Memory B cell (primary cell): ENCODE measurements at regions not wholly inside any gene's neighbourhood (a gene's known extent, or its start where the extent isn't known, plus 50 kb on each side); places are given as distances from the start of the nearest gene placed in this dataset.

Experiments
- ATAC-seq: fragments of 150-1000 bp; cut with Tn5 transposase; 2 replicates; pipeline ENCODE4 v1.10.0; 2021; ENCODE audit warnings: low read depth, mild to moderate bottlenecking, moderate library complexity
- DNase-seq, 2 donors: peaks; one replicate each; pipeline ENCODE4 v3.0.0; 2022; ENCODE audit warnings: low spot score in 2 of 2
- H3K27ac Mint-ChIP-seq: one replicate; pipeline ENCODE4 v1.8.0; 2022; ENCODE audit warnings: mild to moderate bottlenecking, moderate library complexity, mixed read lengths
- H3K27me3 Mint-ChIP-seq: one replicate; pipeline ENCODE4 v1.8.0; 2022; ENCODE audit warnings: mixed read lengths
- H3K36me3 Mint-ChIP-seq: one replicate; pipeline ENCODE4 v1.8.0; 2022; ENCODE audit warnings: mild to moderate bottlenecking, mixed read lengths
- H3K4me1 Mint-ChIP-seq: one replicate; pipeline ENCODE4 v1.8.0; 2022; ENCODE audit warnings: mixed read lengths
- H3K4me3 Mint-ChIP-seq: one replicate; pipeline ENCODE4 v1.8.0; 2022; ENCODE audit warnings: mild to moderate bottlenecking, moderate library complexity, mixed read lengths
- H3K9me3 Mint-ChIP-seq: one replicate; pipeline ENCODE4 v1.8.0; 2022; ENCODE audit warnings: mixed read lengths

GRCh38 chr5:111984044-111984443 lies 227.1 kb upstream of the NREP start:
- Mint-ChIP-seq H3K9me3 (peaks cover 1% of the 10 kb centered on the region), H3K36me3 (no peaks in the 10 kb centered on the region), H3K4me3 (no peak overlapping the region), H3K27me3 (no peaks in the 10 kb centered on the region), H3K4me1 (no peaks in the 10 kb centered on the region), H3K27ac (no peak overlapping the region)
- DNase-seq, result no peak
- ATAC-seq, result no peak

DNA sequence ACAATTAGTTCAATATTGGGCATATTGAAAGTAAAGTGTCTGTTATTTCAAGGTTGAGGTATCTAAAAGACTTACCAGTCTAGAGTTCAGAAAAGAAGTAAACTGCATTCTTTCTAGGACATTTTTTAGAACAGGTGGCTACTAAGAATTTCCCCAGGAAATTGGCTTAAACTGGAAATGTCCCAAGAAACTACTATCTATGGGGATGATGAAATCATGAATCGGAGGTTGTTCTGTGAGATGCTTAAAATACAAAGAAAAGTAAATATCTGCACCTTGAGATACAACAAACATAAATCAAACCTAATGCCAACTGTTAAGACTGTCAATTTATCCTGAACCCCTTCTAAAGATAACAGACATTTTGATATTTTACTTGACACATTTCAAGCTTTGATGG lies 226.5 kb upstream of the NREP start:
- H3K36me3 Mint-ChIP-seq, result no peaks in the 10 kb centered on the region
- H3K9me3 Mint-ChIP-seq, result peaks cover 1% of the 10 kb centered on the region
- no peaks in the 10 kb centered on the region for H3K4me1 Mint-ChIP-seq
- H3K27me3 Mint-ChIP-seq, result no peaks in the 10 kb centered on the region
- DNase-seq (no peak), ATAC-seq (no peak)
- H3K4me3 Mint-ChIP-seq, result no peak overlapping the region
- H3K27ac Mint-ChIP-seq, result no peak overlapping the region

GRCh38 chr5:111977436-111977829 lies 220.4 kb upstream of the NREP start:
- no peak for ATAC-seq
- no peaks in the 10 kb centered on the region for H3K9me3 Mint-ChIP-seq
- no peak for DNase-seq
- no peaks in the 10 kb centered on the region for H3K4me1 Mint-ChIP-seq
- H3K36me3 Mint-ChIP-seq, result no peaks in the 10 kb centered on the region
- no peak overlapping the region for H3K4me3 Mint-ChIP-seq
- no peaks in the 10 kb centered on the region for H3K27me3 Mint-ChIP-seq
- H3K27ac Mint-ChIP-seq, result no peak overlapping the region

- no peak for ATAC-seq
- Mint-ChIP-seq H3K27ac (no peak overlapping the region), H3K4me1 (no peaks in the 10 kb centered on the region), H3K4me3 (no peak overlapping the region), H3K36me3 (no peaks in the 10 kb centered on the region), H3K9me3 (no peaks in the 10 kb centered on the region), H3K27me3 (no peaks in the 10 kb centered on the region)
- DNase-seq, result no peak
Measured at GRCh38 chr5:111976705-111977435, 219.9 kb upstream of the NREP start.

- Mint-ChIP-seq H3K4me3 (no peak overlapping the region), H3K27me3 (no peaks in the 10 kb centered on the region), H3K36me3 (no peaks in the 10 kb centered on the region), H3K27ac (no peak overlapping the region), H3K4me1 (no peaks in the 10 kb centered on the region), H3K9me3 (no peaks in the 10 kb centered on the region)
- ATAC-seq (no peak), DNase-seq (no peak)
Measured at GRCh38 chr5:111975133-111975532, 218.1 kb upstream of the NREP start.

DNA sequence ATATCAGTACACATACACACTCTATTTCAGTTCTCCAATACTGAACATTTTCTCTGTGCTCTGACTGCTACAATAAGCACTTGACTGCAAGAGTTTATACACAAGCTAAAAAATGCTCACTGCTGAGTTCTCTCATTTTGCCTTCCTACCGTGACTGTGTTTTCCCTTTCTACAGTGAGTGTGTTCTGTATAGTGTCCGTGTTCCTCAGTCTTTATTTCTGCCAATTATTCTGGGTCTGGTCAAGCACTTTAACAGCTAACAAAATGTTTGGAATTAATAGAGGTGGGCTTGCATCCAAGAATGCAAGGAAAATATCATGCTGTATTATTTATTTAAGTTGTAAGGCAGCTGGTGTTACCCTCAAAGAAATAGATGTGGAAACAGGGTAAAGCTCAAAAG lies 217.0 kb upstream of the NREP start:
- Mint-ChIP-seq H3K4me3 (no peak overlapping the region), H3K27me3 (no peaks in the 10 kb centered on the region), H3K9me3 (no peaks in the 10 kb centered on the region), H3K36me3 (no peaks in the 10 kb centered on the region), H3K4me1 (no peaks in the 10 kb centered on the region), H3K27ac (no peak overlapping the region)
- ATAC-seq (no peak), DNase-seq (no peak)

DNA sequence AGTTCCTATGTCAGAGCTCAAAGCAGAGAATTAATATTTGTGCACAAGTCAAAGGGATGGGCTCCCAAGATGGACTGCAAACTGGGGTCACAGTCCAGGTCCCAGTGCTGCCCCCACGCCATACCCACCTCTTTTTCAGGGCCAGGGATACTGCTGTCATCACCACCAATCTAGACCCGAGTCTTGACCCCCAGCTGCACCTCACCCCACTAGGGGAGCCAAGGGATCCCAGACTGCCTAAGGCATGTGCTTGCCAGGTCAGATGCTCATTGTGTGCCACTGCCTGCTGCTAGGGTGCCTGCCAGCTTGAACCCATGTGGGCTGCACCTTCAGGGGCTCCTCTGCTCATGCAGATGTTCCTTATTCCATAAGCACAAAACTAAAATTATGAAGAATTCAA lies 215.6 kb upstream of the NREP start:
- Mint-ChIP-seq H3K4me1 (no peaks in the 10 kb centered on the region), H3K27ac (no peak overlapping the region)

DNA sequence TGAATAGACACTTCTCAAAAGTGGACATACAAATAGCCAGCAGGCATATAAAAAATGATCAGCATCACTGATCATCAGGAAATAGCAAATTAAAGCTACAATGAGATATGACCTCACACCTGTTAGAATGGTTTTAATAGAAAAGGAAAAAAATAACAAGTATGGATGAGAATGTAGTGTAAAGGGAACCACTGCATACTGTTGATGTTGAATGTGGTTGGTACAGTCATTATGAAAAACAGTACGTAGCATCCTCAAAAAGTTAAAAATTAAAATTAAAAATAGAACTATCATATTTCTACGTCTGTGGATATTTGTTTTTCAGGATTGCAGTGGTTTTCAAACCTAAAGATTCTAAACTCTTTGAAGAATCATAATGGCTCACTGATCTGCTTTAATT lies 215.1 kb upstream of the NREP start:
- DNase-seq (no peak), ATAC-seq (no peak)
- Mint-ChIP-seq H3K9me3 (no peaks in the 10 kb centered on the region), H3K4me1 (no peaks in the 10 kb centered on the region), H3K27me3 (no peaks in the 10 kb centered on the region), H3K4me3 (no peak overlapping the region), H3K36me3 (no peaks in the 10 kb centered on the region), H3K27ac (no peak overlapping the region)

More for the DNA sequence above, 215.6 kb upstream of the NREP start:
- Mint-ChIP-seq H3K27me3 (no peaks in the 10 kb centered on the region), H3K4me3 (no peak overlapping the region), H3K36me3 (no peaks in the 10 kb centered on the region), H3K9me3 (no peaks in the 10 kb centered on the region)
- no peak for ATAC-seq
- DNase-seq, result no peak

GRCh38 chr5:111968459-111968858 lies 211.5 kb upstream of the NREP start:
- Mint-ChIP-seq H3K27ac (no peak overlapping the region), H3K4me1 (no peaks in the 10 kb centered on the region), H3K9me3 (no peaks in the 10 kb centered on the region), H3K4me3 (no peak overlapping the region), H3K36me3 (no peaks in the 10 kb centered on the region), H3K27me3 (no peaks in the 10 kb centered on the region)
- DNase-seq (no peak), ATAC-seq (no peak)

- Mint-ChIP-seq H3K27me3 (no peaks in the 10 kb centered on the region), H3K4me1 (no peaks in the 10 kb centered on the region), H3K4me3 (no peak overlapping the region), H3K36me3 (no peaks in the 10 kb centered on the region), H3K9me3 (peaks cover 2% of the 10 kb centered on the region), H3K27ac (no peak overlapping the region)
- no peak for ATAC-seq
- DNase-seq, result no peak
Measured at GRCh38 chr5:111967463-111967862, 210.5 kb upstream of the NREP start.

DNA sequence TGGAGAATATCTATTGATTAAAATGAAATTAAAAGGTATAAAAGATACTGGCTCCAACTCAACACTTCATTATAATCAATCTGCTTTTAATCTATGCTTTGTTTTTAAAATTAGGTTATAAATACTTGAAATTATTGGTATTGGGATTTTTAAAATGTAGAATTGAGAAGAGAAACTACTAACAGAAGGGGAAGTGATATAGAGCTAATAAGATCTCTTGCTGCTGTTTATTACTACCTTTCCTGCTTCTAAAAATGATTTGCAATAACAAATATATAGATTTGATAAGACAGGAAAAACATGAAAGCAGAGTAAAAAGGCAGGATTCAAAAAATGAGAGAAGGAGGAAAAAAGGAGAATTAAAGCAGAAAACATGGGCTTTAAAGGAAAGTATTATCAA lies 209.3 kb upstream of the NREP start:
- Mint-ChIP-seq H3K9me3 (peaks cover 2% of the 10 kb centered on the region), H3K36me3 (no peaks in the 10 kb centered on the region), H3K27ac (no peak overlapping the region), H3K4me1 (no peaks in the 10 kb centered on the region), H3K27me3 (no peaks in the 10 kb centered on the region), H3K4me3 (no peak overlapping the region)
- DNase-seq, result no peak
- ATAC-seq, result no peak

- Mint-ChIP-seq H3K27ac (no peak overlapping the region), H3K27me3 (no peaks in the 10 kb centered on the region), H3K36me3 (no peaks in the 10 kb centered on the region), H3K4me1 (no peaks in the 10 kb centered on the region), H3K4me3 (no peak overlapping the region), H3K9me3 (peaks cover 2% of the 10 kb centered on the region)
- ATAC-seq (no peak), DNase-seq (no peak)
Measured at GRCh38 chr5:111963555-111963954, 206.6 kb upstream of the NREP start.

GRCh38 chr5:111962906-111963305 lies 205.9 kb upstream of the NREP start:
- H3K27me3 Mint-ChIP-seq, result no peaks in the 10 kb centered on the region
- no peak overlapping the region for H3K27ac Mint-ChIP-seq
- ATAC-seq (no peak), DNase-seq (no peak)
- no peaks in the 10 kb centered on the region for H3K36me3 Mint-ChIP-seq
- no peaks in the 10 kb centered on the region for H3K4me1 Mint-ChIP-seq
- peaks cover 2% of the 10 kb centered on the region for H3K9me3 Mint-ChIP-seq
- H3K4me3 Mint-ChIP-seq, result no peak overlapping the region

GRCh38 chr5:111961862-111962261 lies 204.9 kb upstream of the NREP start:
- no peak overlapping the region for H3K4me3 Mint-ChIP-seq
- H3K27me3 Mint-ChIP-seq, result no peaks in the 10 kb centered on the region
- no peaks in the 10 kb centered on the region for H3K36me3 Mint-ChIP-seq

GRCh38 chr5:111960476-111961215 lies 203.7 kb upstream of the NREP start:
- ATAC-seq, result no peak
- Mint-ChIP-seq H3K27me3 (no peaks in the 10 kb centered on the region), H3K4me3 (no peak overlapping the region), H3K9me3 (peaks cover 2% of the 10 kb centered on the region), H3K36me3 (no peaks in the 10 kb centered on the region), H3K27ac (no peak overlapping the region), H3K4me1 (no peaks in the 10 kb centered on the region)
- no peak for DNase-seq

More at GRCh38 chr5:111961862-111962261, 204.9 kb upstream of the NREP start:
- DNase-seq (no peak), ATAC-seq (no peak)
- Mint-ChIP-seq H3K4me1 (no peaks in the 10 kb centered on the region), H3K27ac (no peak overlapping the region), H3K9me3 (peaks cover 2% of the 10 kb centered on the region)
